GM23248 (cell line): ENCODE measurements at regions not wholly inside any gene's neighbourhood (a gene's known extent, or its start where the extent isn't known, plus 50 kb on each side); places are given as distances from the start of the nearest gene placed in this dataset.

Source experiments
- DNase-seq: peaks from one replicate; pipeline ENCODE4 v3.0.0-alpha.2; 2015
- H2AFZ ChIP-seq: fragments of 200-600 bp; sonication (generic); 2 replicates; pipeline ENCODE4 v1.6.1; 2016; ENCODE audit warnings: antibody characterized with exemption
- H3F3A ChIP-seq: fragments of 200-600 bp; sonication (generic); 2 replicates; pipeline ENCODE4 v1.6.1; 2016; ENCODE audit warnings: mild to moderate bottlenecking, antibody characterized with exemption, mixed run types; ENCODE audit not compliant: insufficient read depth
- H3K27ac ChIP-seq: fragments of 200-600 bp; sonication (generic); 2 replicates; pipeline ENCODE4 v1.5.1; 2016; ENCODE audit warnings: mild to moderate bottlenecking
- H3K27me3 ChIP-seq: fragments of 200-600 bp; sonication (generic); replicated peaks from 2 replicates; pipeline ENCODE4 v1.6.1; 2016; ENCODE audit warnings: mild to moderate bottlenecking; ENCODE audit not compliant: insufficient read depth
- H3K36me3 ChIP-seq: fragments of 200-600 bp; sonication (generic); 2 replicates; pipeline ENCODE4 v1.6.1; 2016; ENCODE audit warnings: low read depth, mild to moderate bottlenecking
- H3K4me1 ChIP-seq: fragments of 200-600 bp; sonication (generic); 2 replicates; pipeline ENCODE4 v1.6.1; 2016; ENCODE audit warnings: mild to moderate bottlenecking; ENCODE audit not compliant: insufficient read depth
- H3K4me2 ChIP-seq: fragments of 200-600 bp; sonication (generic); one replicate; pipeline ENCODE4 v1.6.1; 2016; ENCODE audit warnings: mild to moderate bottlenecking; ENCODE audit not compliant: unreplicated experiment
- H3K4me3 ChIP-seq: fragments of 200-600 bp; sonication (generic); 2 replicates; pipeline ENCODE4 v1.5.1; 2016; ENCODE audit warnings: mild to moderate bottlenecking
- H3K79me2 ChIP-seq: fragments of 200-600 bp; sonication (generic); 2 replicates; pipeline ENCODE4 v1.6.1; 2016; ENCODE audit warnings: mild to moderate bottlenecking; ENCODE audit not compliant: insufficient read depth
- H3K9ac ChIP-seq: fragments of 200-600 bp; sonication (generic); 2 replicates; pipeline ENCODE4 v1.6.1; 2016; ENCODE audit warnings: mild to moderate bottlenecking
- H3K9me2 ChIP-seq: fragments of 200-600 bp; sonication (generic); 2 replicates; pipeline ENCODE4 v1.6.1; 2016; ENCODE audit warnings: mixed run types, mild to moderate bottlenecking, moderate library complexity; ENCODE audit not compliant: insufficient read depth
- H3K9me3 ChIP-seq: fragments of 200-600 bp; sonication (generic); one replicate; pipeline ENCODE4 v1.6.1; 2017; ENCODE audit warnings: low read depth
- H4K20me1 ChIP-seq: fragments of 200-600 bp; sonication (generic); 2 replicates; pipeline ENCODE4 v1.6.0; 2016; ENCODE audit not compliant: insufficient read depth
- EZH2 ChIP-seq: fragments of 200-600 bp; sonication (generic); IDR thresholded peaks from 2 replicates; pipeline ENCODE4 v1.6.1; 2018; ENCODE audit warnings: antibody characterized with exemption, mild to moderate bottlenecking; ENCODE audit not compliant: insufficient read depth, poor library complexity, severe bottlenecking
- EZH2phosphoT487 ChIP-seq: fragments of 200-600 bp; sonication (generic); IDR thresholded peaks from 2 replicates; pipeline ENCODE4 v1.6.1; 2018; ENCODE audit warnings: antibody characterized with exemption, moderate library complexity, mild to moderate bottlenecking, low read depth; ENCODE audit not compliant: insufficient read depth
- WGBS, 2 experiments: methylation state at CpG; one replicate each; pipeline ENCODE4 v1.1.6; 2015 to 2017; ENCODE audit warnings: low lambda C conversion rate in 2 of 2, low coverage in 1 of 2; ENCODE audit errors: missing lambda C conversion rate in 2 of 2; 5-methylcytosine and 5-hydroxymethylcytosine counted together
- in situ Hi-C: fragments of 300-500 bp; cut with MboI; formaldehyde crosslinking; loops from 2 replicates; pipeline ENCODE4 v1.15.0; 2020

- 44 to 45% methylated on average over 11 of the region's 11 CpGs for WGBS, 2 experiments
- peak overlapping the region; percentile 95 for H3K27ac ChIP-seq
- peak; percentile 95 for DNase-seq
- peaks cover 20% of the 10 kb centered on the region for H3F3A ChIP-seq
- H3K4me3 ChIP-seq: no peak overlapping the region
- no peaks in the 10 kb centered on the region for H3K27me3 ChIP-seq
- no peaks in the 10 kb centered on the region for H3K79me2 ChIP-seq
- peaks cover 40% of the 10 kb centered on the region for H3K4me1 ChIP-seq
- H2AFZ ChIP-seq: no peak overlapping the region
- no peaks in the 10 kb centered on the region for H4K20me1 ChIP-seq
- no peaks in the 10 kb centered on the region for H3K9me3 ChIP-seq
- in situ Hi-C loops: no loop called here
- no peaks in the 10 kb centered on the region for H3K9me2 ChIP-seq
- peak overlapping the region; percentile 32 for H3K4me2 ChIP-seq
- no peaks in the 10 kb centered on the region for H3K36me3 ChIP-seq
- peak overlapping the region; percentile 70 for H3K9ac ChIP-seq
- no peak for TF ChIP-seq EZH2phosphoT487
- no peak for TF ChIP-seq EZH2
Observed at GRCh38 chr15:66882251-66883020, 180.4 kb downstream of the SMAD6 start.

DNA sequence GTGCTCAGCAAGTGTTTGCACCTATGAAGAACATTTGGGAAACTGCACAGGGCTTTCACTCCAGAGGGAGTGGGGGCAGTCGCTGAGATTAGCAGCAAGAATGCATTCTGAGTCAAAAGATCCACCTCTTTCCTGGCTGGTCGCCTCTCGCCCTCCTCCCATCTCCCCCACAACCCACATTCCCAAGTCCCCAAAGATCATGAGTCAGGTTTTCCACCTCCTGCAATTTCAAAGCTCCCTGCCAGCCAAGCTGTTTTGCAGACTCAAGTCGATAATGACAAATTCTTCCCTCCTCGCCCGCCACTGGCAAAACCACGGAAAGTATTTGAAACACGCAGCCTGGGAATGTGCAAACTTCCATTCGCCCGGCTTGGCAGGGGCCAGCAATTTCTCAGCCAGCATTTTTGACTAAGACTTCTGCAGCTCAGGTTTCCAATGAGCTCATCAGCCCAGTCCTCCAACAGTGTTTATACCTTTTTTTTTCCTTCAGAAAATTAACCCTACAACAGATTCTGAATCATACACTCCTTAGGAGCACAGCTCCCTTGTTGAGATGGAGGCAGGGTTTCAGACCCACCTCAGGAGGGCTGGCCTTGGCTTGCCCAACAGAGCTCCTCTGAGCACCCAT, 181.4 kb downstream of the SMAD6 start:
- Histone ChIP-seq H4K20me1 (no peaks in the 10 kb centered on the region), H3K27ac (peak overlapping the region; percentile 95), H3K9me2 (no peaks in the 10 kb centered on the region), H3K79me2 (no peaks in the 10 kb centered on the region), H3K4me2 (peak overlapping the region; percentile 65), H2AFZ (no peak overlapping the region), H3K9ac (peak overlapping the region; percentile 70), H3K36me3 (no peaks in the 10 kb centered on the region), H3K4me3 (no peak overlapping the region), H3K27me3 (no peaks in the 10 kb centered on the region), H3F3A (peaks cover 23% of the 10 kb centered on the region), H3K4me1 (peaks cover 50% of the 10 kb centered on the region), H3K9me3 (no peaks in the 10 kb centered on the region)
- peak; percentile 100 for DNase-seq
- no peak for TF ChIP-seq EZH2
- TF ChIP-seq EZH2phosphoT487: no peak
- in situ Hi-C loops: no loop called here
- 0 to 1% methylated on average over 10 of the region's 10 CpGs for WGBS, 2 experiments

GRCh38 chr15:66884115-66884622, 181.2 kb upstream of the SMAD3 start:
- TF ChIP-seq EZH2 (no peak), EZH2phosphoT487 (no peak)
- 63 to 65% methylated on average over 8 of the region's 8 CpGs for WGBS, 2 experiments
- no peaks in the 10 kb centered on the region for H3K9me3 ChIP-seq
- peaks cover 54% of the 10 kb centered on the region for H3K4me1 ChIP-seq
- H3K27me3 ChIP-seq: no peaks in the 10 kb centered on the region
- H3K4me3 ChIP-seq: no peak overlapping the region
- no peaks in the 10 kb centered on the region for H4K20me1 ChIP-seq
- no peak overlapping the region for H2AFZ ChIP-seq
- H3F3A ChIP-seq: peaks cover 23% of the 10 kb centered on the region
- H3K36me3 ChIP-seq: no peaks in the 10 kb centered on the region
- peak overlapping the region; percentile 51 for H3K9ac ChIP-seq
- H3K27ac ChIP-seq: peak overlapping the region; percentile 59
- in situ Hi-C loops: no loop called here
- DNase-seq: no peak
- no peaks in the 10 kb centered on the region for H3K9me2 ChIP-seq
- H3K79me2 ChIP-seq: no peaks in the 10 kb centered on the region
- peak overlapping the region; percentile 65 for H3K4me2 ChIP-seq

DNA sequence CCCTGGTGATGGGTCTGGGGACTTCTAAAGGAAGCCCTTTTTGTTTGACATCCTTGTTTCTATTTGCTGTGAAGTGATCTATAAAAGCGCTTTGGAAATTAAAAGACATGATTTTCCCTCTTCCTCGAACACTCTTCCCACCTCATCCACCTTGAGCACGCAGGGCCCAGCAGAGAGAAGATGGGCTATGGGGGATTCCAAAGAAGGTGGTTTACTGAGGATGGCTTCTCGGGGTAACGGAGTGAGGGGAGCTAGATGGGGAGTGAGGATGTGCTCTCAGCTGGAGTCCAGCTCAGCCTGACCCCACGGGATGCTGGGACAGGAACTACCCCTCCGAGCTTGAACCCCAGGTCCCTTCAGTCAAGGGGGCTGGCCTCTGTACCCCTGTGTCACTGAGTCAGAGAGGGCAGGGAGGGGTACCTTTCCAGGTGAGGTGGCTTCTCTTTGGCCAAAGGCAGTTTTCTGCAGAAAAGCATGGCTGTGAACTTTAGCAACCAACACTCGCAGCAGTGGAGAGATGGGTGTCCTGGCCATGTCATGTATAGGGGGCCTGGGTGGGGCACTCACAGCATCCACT, 180.7 kb upstream of the SMAD3 start:
- Histone ChIP-seq H3K79me2 (no peaks in the 10 kb centered on the region), H3K9me3 (no peaks in the 10 kb centered on the region), H3K4me1 (peaks cover 54% of the 10 kb centered on the region), H3K4me2 (no peak overlapping the region), H3K27ac (no peak overlapping the region), H3K36me3 (no peaks in the 10 kb centered on the region), H3K9ac (no peak overlapping the region), H3K27me3 (no peaks in the 10 kb centered on the region), H2AFZ (no peak overlapping the region), H4K20me1 (no peaks in the 10 kb centered on the region), H3K9me2 (no peaks in the 10 kb centered on the region), H3K4me3 (no peak overlapping the region), H3F3A (peaks cover 23% of the 10 kb centered on the region)
- no peak for DNase-seq
- in situ Hi-C loops: no loop called here
- TF ChIP-seq EZH2 (no peak), EZH2phosphoT487 (no peak)
- 97 to 98% methylated on average over 8 of the region's 8 CpGs for WGBS, 2 experiments
